ENCODE measurements at regions not wholly inside any gene's neighbourhood (a gene's known extent, or its start where the extent isn't known, plus 50 kb on each side); places are given as distances from the start of the nearest gene placed in this dataset.

DNA sequence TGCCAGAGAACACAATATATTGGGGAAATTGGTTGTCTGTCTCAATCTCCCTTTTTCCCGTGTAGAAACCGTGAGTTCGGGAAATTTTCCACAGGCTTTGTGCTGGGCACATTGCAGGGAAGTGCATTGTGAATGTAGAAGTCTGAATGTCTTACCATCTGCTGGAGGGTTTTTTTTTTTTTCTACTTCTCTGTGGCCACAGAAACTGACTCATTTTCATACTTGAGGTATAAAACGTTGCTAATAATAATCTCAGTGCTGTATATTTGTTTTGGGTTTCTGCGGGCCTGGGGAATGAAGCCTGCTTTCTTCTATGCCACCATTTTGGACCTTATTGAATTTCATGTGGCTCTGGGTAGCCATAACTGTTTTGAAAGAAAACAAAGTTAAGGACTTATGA is 1001.2 kb downstream of the STIM2 start:
- no peak for DNase-seq (ENCODE audit: low read depth, low spot score)
- no peak overlapping the region for H3K4me3 Mint-ChIP-seq
- H3K27me3 Mint-ChIP-seq (ENCODE audit: low read depth), result no peaks in the 10 kb centered on the region
- no peak for TF ChIP-seq CTCF (conservative IDR thresholded peaks at IDR 0.05)
- no peak overlapping the region for H3K27ac Mint-ChIP-seq (ENCODE audit: unreplicated experiment)
- H3K36me3 Mint-ChIP-seq (ENCODE audit: low read depth), result no peaks in the 10 kb centered on the region
- H3K9me3 Mint-ChIP-seq, result no peaks in the 10 kb centered on the region
- H3K4me1 Mint-ChIP-seq, result no peaks in the 10 kb centered on the region

- Mint-ChIP-seq H3K27ac (ENCODE audit: unreplicated experiment) (no peak overlapping the region), H3K4me1 (no peaks in the 10 kb centered on the region), H3K9me3 (peaks cover 7% of the 10 kb centered on the region), H3K4me3 (no peak overlapping the region), H3K36me3 (ENCODE audit: low read depth) (no peaks in the 10 kb centered on the region), H3K27me3 (ENCODE audit: low read depth) (no peaks in the 10 kb centered on the region)
- DNase-seq (ENCODE audit: low read depth, low spot score), result no peak
- TF ChIP-seq CTCF (conservative IDR thresholded peaks at IDR 0.05), result no peak
Observed at GRCh38 chr4:27873596-27873995, 1013.0 kb downstream of the STIM2 start.

GRCh38 chr4:27881705-27882104 is 1021.1 kb downstream of the STIM2 start:
- no peak for TF ChIP-seq CTCF (conservative IDR thresholded peaks at IDR 0.05)
- Mint-ChIP-seq H3K4me1 (no peaks in the 10 kb centered on the region), H3K9me3 (peaks cover 11% of the 10 kb centered on the region), H3K27ac (ENCODE audit: unreplicated experiment) (no peak overlapping the region), H3K36me3 (ENCODE audit: low read depth) (peaks cover 3% of the 10 kb centered on the region), H3K4me3 (no peak overlapping the region), H3K27me3 (ENCODE audit: low read depth) (no peaks in the 10 kb centered on the region)
- DNase-seq (ENCODE audit: low read depth, low spot score), result no peak

GRCh38 chr4:27886120-27886519 is 1025.5 kb downstream of the STIM2 start:
- TF ChIP-seq CTCF (conservative IDR thresholded peaks at IDR 0.05), result no peak
- no peak for DNase-seq (ENCODE audit: low read depth, low spot score)
- Mint-ChIP-seq H3K9me3 (peaks cover 5% of the 10 kb centered on the region), H3K36me3 (ENCODE audit: low read depth) (no peaks in the 10 kb centered on the region), H3K27me3 (ENCODE audit: low read depth) (no peaks in the 10 kb centered on the region), H3K27ac (ENCODE audit: unreplicated experiment) (no peak overlapping the region), H3K4me3 (no peak overlapping the region), H3K4me1 (no peaks in the 10 kb centered on the region)

GRCh38 chr4:27887646-27888045 is 1027.0 kb downstream of the STIM2 start:
- Mint-ChIP-seq H3K27ac (ENCODE audit: unreplicated experiment) (no peak overlapping the region), H3K4me3 (no peak overlapping the region), H3K9me3 (peaks cover 2% of the 10 kb centered on the region), H3K36me3 (ENCODE audit: low read depth) (no peaks in the 10 kb centered on the region), H3K27me3 (ENCODE audit: low read depth) (no peaks in the 10 kb centered on the region), H3K4me1 (no peaks in the 10 kb centered on the region)
- DNase-seq (ENCODE audit: low read depth, low spot score), result no peak
- TF ChIP-seq CTCF (conservative IDR thresholded peaks at IDR 0.05), result no peak

DNA sequence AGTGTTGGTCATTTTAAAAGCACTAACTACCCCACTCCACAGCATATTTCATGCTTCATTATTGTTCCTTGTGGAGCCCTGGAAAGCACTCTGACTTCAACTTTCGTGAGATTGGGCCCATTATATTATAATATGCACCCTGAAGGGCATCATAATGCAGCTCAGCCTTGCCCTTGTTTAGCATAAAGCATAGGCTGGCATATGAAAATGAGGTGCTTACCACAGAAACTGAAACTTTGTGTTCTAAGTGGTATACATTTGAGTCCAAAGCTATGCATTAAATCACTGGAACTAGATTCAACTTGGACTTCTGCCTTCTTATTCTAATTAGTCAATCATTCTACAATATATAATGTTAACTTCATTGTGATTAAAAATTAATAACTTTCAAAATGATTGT is 1027.9 kb downstream of the STIM2 start:
- Mint-ChIP-seq H3K27me3 (ENCODE audit: low read depth) (no peaks in the 10 kb centered on the region), H3K27ac (ENCODE audit: unreplicated experiment) (no peak overlapping the region), H3K4me1 (no peaks in the 10 kb centered on the region), H3K9me3 (peaks cover 2% of the 10 kb centered on the region), H3K36me3 (ENCODE audit: low read depth) (no peaks in the 10 kb centered on the region), H3K4me3 (no peak overlapping the region)
- no peak for TF ChIP-seq CTCF (conservative IDR thresholded peaks at IDR 0.05)
- no peak for DNase-seq (ENCODE audit: low read depth, low spot score)

Data from neural crest cell (in vitro differentiated cells).